ENCODE measurements at regions not wholly inside any gene's neighbourhood (a gene's known extent, or its start where the extent isn't known, plus 50 kb on each side); places are given as distances from the start of the nearest gene placed in this dataset.

DNA sequence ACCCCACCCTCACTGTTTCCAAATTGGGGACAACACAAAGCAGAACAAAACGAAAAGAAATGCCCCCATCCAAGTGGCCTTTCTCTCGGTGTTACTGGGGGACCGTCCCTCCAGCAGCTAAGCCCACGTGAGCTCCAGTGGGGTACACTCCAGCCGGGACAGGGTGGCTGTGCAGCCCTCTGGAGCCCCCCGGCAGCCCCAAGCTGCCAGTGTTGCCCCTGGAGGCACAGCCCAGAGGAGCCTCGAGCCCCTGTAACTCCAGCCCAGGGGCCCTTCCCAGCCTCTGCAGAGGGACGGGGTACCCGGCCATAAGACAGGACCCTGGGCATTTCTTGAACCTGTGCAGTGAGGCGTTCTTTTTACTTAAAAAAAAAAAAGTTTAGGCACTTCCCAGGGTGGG lies 124.5 kb upstream of the KCTD7 start:
- H3K27me3 ChIP-seq (ENCODE audit: control insufficient read depth, insufficient read depth, low read length) = peaks cover 2% of the 10 kb centered on the region; the same call in 1 of the 2 replicates
- no peak overlapping the region for H3K56ac ChIP-seq (ENCODE audit: extremely low read depth, insufficient read depth, low read length)
- H3K4me2 ChIP-seq (ENCODE audit: low read depth, low read length) = no peak overlapping the region
- POLR2A ChIA-PET (ENCODE audit: unreplicated experiment) = no interaction called here
- H3K9me1 ChIP-seq (ENCODE audit: insufficient read depth, low read length) = no peaks in the 10 kb centered on the region
- dilution Hi-C loops (cut with HindIII; ENCODE audit: low sequenced_read_pairs, unreplicated experiment) = no loop called here
- H3K14ac ChIP-seq (replicated peaks; ENCODE audit: low read depth, low read length) = no peak overlapping the region
- no peak overlapping the region for H2BK5ac ChIP-seq (ENCODE audit: low read depth, low read length, poor library complexity, severe bottlenecking)
- H2BK20ac ChIP-seq (ENCODE audit: low read depth, low read length) = no peak overlapping the region
- in situ Hi-C loops (cut with MboI; ENCODE audit: low sequenced_read_pairs) = no loop called here
- peak overlapping the region; percentile 28 for H2AK9ac ChIP-seq (replicated peaks; ENCODE audit: low read depth, low read length, poor library complexity)
- TF ChIP-seq RFX5 (IDR thresholded peaks at IDR 0.05; ENCODE audit: low read depth, low read length) (no peak), BHLHE40 (IDR thresholded peaks at IDR 0.05; ENCODE audit: low read depth, low read length) (no peak), MAFK (IDR thresholded peaks at IDR 0.05; ENCODE audit: low read depth, low read length) (no peak), MXI1 (IDR thresholded peaks at IDR 0.05; ENCODE audit: borderline replicate concordance, low read depth, low read length) (no peak), FOS (IDR thresholded peaks at IDR 0.05; ENCODE audit: low read depth, low read length) (no peak), MAZ (IDR thresholded peaks at IDR 0.05; ENCODE audit: borderline replicate concordance, low read depth, low read length) (no peak), RAD21 (IDR thresholded peaks at IDR 0.05; ENCODE audit: low read length) (no peak), CHD1 (IDR thresholded peaks at IDR 0.05; ENCODE audit: low read depth, low read length) (no peak), USF2 (IDR thresholded peaks at IDR 0.05; ENCODE audit: low read depth, low read length) (no peak), SMC3 (IDR thresholded peaks at IDR 0.05; ENCODE audit: low read depth, low read length) (no peak), NFE2L2 (IDR thresholded peaks at IDR 0.05; ENCODE audit: low read depth, low read length) (no peak)
- TF ChIP-seq, protein P1, sequence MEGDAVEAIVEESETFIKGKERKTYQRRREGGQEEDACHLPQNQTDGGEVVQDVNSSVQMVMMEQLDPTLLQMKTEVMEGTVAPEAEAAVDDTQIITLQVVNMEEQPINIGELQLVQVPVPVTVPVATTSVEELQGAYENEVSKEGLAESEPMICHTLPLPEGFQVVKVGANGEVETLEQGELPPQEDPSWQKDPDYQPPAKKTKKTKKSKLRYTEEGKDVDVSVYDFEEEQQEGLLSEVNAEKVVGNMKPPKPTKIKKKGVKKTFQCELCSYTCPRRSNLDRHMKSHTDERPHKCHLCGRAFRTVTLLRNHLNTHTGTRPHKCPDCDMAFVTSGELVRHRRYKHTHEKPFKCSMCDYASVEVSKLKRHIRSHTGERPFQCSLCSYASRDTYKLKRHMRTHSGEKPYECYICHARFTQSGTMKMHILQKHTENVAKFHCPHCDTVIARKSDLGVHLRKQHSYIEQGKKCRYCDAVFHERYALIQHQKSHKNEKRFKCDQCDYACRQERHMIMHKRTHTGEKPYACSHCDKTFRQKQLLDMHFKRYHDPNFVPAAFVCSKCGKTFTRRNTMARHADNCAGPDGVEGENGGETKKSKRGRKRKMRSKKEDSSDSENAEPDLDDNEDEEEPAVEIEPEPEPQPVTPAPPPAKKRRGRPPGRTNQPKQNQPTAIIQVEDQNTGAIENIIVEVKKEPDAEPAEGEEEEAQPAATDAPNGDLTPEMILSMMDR (conservative IDR thresholded peaks at IDR 0.05; ENCODE audit: low read depth, low read length) = no peak
- H2AFZ ChIP-seq (replicated peaks; ENCODE audit: low read length, poor library complexity) = no peak overlapping the region
- CTCF ChIA-PET = no interaction called here
- no peak overlapping the region for H2AK5ac ChIP-seq (ENCODE audit: low read depth, low read length)
- no peaks in the 10 kb centered on the region for H4K20me1 ChIP-seq (ENCODE audit: insufficient read depth, low read length)
- H3K4me3 ChIP-seq (ENCODE audit: insufficient read depth, low read depth, low read length) = no peak overlapping the region
- no peak overlapping the region for H4K5ac ChIP-seq (ENCODE audit: low read depth, low read length)
- peaks cover 5% of the 10 kb centered on the region; the same call in 1 of the 2 replicates for H3K9me3 ChIP-seq (ENCODE audit: control insufficient read depth, insufficient read depth, low read length)
- H2BK15ac ChIP-seq (ENCODE audit: low read depth, low read length) = no peak overlapping the region
- WGBS, 2 experiments (ENCODE audit: extremely low coverage in 2 of 2, insufficient read length in 1 of 2) = 93% methylated on average over 3 of the region's 10 CpGs; no CpG with 5 or more reads in 1 of the 2 experiments
- no peak overlapping the region for H3K23ac ChIP-seq (ENCODE audit: low read depth, low read length)
- H3K36me3 ChIP-seq (ENCODE audit: control insufficient read depth, insufficient read depth, low read length) = no peaks in the 10 kb centered on the region
- peaks cover 2% of the 10 kb centered on the region; the same call in 1 of the 2 replicates for H3K4me1 ChIP-seq (ENCODE audit: control insufficient read depth, insufficient read depth, low read length)
- no peak overlapping the region for H2BK120ac ChIP-seq (ENCODE audit: low read depth, low read length)
- no peak overlapping the region for H4K91ac ChIP-seq (ENCODE audit: insufficient read depth, low read depth, low read length)
- H3K18ac ChIP-seq (ENCODE audit: low read depth, low read length) = no peak overlapping the region
- no peak overlapping the region for H4K8ac ChIP-seq (ENCODE audit: low read depth in 2 of 2, low read length in 2 of 2)
- no peak overlapping the region for H3K4ac ChIP-seq (ENCODE audit: low read depth, low read length)
- ATAC-seq (ENCODE audit: low read depth) (no peak), DNase-seq (no peak)
- H3K79me1 ChIP-seq (ENCODE audit: low read depth in 1 of 2, low read length in 2 of 2) = no peaks in the 10 kb centered on the region
- no TSS peak for BruUV-seq (replicated peaks)
- no peak overlapping the region for H3K9ac ChIP-seq (ENCODE audit: low read depth, low read length)
- H3K27ac ChIP-seq (ENCODE audit: insufficient read depth, low read length) = no peak overlapping the region
- intact Hi-C loops (cut with micrococcal nuclease) = loop anchor here (10.0 kb wide), 1 partner anchor 359 kb away; no protein-coding TSS in a partner anchor
